ENCODE measurements at regions not wholly inside any gene's neighbourhood (a gene's known extent, or its start where the extent isn't known, plus 50 kb on each side); places are given as distances from the start of the nearest gene placed in this dataset.
"Not testable (repeated sequence)": the region's sequence is repeated elsewhere in the genome, so short reads cannot be mapped to it uniquely, and the experiment has no call there.

DNA sequence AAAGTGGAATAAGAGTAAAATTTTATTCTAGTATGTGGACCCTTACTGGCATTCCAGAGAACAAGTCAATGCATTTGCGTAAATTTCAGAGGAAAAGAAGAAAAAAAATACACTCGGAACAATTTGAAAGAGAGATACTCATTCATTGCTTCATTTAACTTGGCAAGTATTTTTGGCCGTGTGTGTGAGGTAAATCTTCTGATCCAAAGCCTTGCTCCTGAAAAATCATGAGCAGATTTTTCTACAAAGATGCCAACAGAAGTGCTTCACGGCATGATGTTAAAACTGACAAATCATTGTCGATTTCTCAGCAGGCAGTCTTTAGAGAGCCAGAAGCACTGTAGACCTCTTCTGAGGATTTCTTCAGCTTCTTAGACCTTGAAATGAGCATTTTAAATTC lies 194.0 kb downstream of the COX18 start:
- H3K4me2 ChIP-seq (ENCODE audit: low read length) = no peak overlapping the region
- H4K20me1 ChIP-seq (ENCODE audit: control insufficient read depth, insufficient read depth, low read depth, low read length) = no peaks in the 10 kb centered on the region
- H3K4me1 ChIP-seq (ENCODE audit: control insufficient read depth, low read length) = no peaks in the 10 kb centered on the region
- H3K4me3 ChIP-seq (ENCODE audit: low read length) = no peak overlapping the region
- no peaks in the 10 kb centered on the region for H3K9me2 ChIP-seq (replicated peaks; ENCODE audit: control insufficient read depth, low read length)
- H3K79me2 ChIP-seq (ENCODE audit: control insufficient read depth, low read length) = no peaks in the 10 kb centered on the region
- H3F3A ChIP-seq (ENCODE audit: control insufficient read depth, insufficient read depth) = no peaks in the 10 kb centered on the region
- H3K36me3 ChIP-seq (ENCODE audit: control insufficient read depth, low read length) = no peaks in the 10 kb centered on the region
- no peak overlapping the region for H3K27ac ChIP-seq (ENCODE audit: low read depth, low read length)
- no peaks in the 10 kb centered on the region for H3K9me3 ChIP-seq (ENCODE audit: control insufficient read depth, insufficient read depth, low read length)
- TF ChIP-seq, protein P1, sequence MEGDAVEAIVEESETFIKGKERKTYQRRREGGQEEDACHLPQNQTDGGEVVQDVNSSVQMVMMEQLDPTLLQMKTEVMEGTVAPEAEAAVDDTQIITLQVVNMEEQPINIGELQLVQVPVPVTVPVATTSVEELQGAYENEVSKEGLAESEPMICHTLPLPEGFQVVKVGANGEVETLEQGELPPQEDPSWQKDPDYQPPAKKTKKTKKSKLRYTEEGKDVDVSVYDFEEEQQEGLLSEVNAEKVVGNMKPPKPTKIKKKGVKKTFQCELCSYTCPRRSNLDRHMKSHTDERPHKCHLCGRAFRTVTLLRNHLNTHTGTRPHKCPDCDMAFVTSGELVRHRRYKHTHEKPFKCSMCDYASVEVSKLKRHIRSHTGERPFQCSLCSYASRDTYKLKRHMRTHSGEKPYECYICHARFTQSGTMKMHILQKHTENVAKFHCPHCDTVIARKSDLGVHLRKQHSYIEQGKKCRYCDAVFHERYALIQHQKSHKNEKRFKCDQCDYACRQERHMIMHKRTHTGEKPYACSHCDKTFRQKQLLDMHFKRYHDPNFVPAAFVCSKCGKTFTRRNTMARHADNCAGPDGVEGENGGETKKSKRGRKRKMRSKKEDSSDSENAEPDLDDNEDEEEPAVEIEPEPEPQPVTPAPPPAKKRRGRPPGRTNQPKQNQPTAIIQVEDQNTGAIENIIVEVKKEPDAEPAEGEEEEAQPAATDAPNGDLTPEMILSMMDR (IDR thresholded peaks at IDR 0.05; ENCODE audit: low read depth, low read length, poor library complexity, severe bottlenecking) = no peak
- no peak for TF ChIP-seq EZH2phosphoT487 (IDR thresholded peaks at IDR 0.05; ENCODE audit: borderline replicate concordance, low read length)
- no peaks in the 10 kb centered on the region for H3K27me3 ChIP-seq (ENCODE audit: control insufficient read depth, low read length)

DNA sequence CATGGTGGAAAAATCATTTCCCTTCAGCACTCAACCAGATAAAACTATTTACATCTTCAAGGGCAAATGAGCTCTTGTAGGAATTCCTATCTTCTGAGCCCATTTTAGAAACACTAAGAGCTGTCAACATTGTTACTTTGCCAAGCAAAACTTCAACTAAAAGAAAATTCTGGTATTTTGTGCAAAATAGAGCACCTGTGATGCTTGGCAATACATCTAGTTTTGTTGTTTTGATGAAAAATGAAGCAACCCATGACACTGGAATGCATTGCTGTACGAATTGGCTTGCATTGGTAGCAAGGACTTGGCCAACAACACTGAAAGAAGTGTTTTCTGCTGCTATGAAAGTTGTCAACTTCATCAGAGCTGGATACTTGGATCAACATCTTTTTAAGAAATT lies 194.4 kb downstream of the COX18 start:
- no peaks in the 10 kb centered on the region for H3K4me1 ChIP-seq (ENCODE audit: control insufficient read depth, low read length)
- TF ChIP-seq, protein P1 (IDR thresholded peaks at IDR 0.05; ENCODE audit: low read depth, low read length, poor library complexity, severe bottlenecking) = no peak
- TF ChIP-seq EZH2phosphoT487 (IDR thresholded peaks at IDR 0.05; ENCODE audit: borderline replicate concordance, low read length) = no peak
- no peaks in the 10 kb centered on the region for H3K36me3 ChIP-seq (ENCODE audit: control insufficient read depth, low read length)
- no peak overlapping the region for H3K4me2 ChIP-seq (ENCODE audit: low read length)
- H3K79me2 ChIP-seq (ENCODE audit: control insufficient read depth, low read length) = no peaks in the 10 kb centered on the region
- no peak overlapping the region for H3K4me3 ChIP-seq (ENCODE audit: low read length)
- no peaks in the 10 kb centered on the region for H4K20me1 ChIP-seq (ENCODE audit: control insufficient read depth, insufficient read depth, low read depth, low read length)
- no peaks in the 10 kb centered on the region for H3K9me2 ChIP-seq (replicated peaks; ENCODE audit: control insufficient read depth, low read length)
- no peaks in the 10 kb centered on the region for H3K27me3 ChIP-seq (ENCODE audit: control insufficient read depth, low read length)
- no peaks in the 10 kb centered on the region for H3F3A ChIP-seq (ENCODE audit: control insufficient read depth, insufficient read depth)
- H3K27ac ChIP-seq (ENCODE audit: low read depth, low read length) = no peak overlapping the region
- no peaks in the 10 kb centered on the region for H3K9me3 ChIP-seq (ENCODE audit: control insufficient read depth, insufficient read depth, low read length)

DNA sequence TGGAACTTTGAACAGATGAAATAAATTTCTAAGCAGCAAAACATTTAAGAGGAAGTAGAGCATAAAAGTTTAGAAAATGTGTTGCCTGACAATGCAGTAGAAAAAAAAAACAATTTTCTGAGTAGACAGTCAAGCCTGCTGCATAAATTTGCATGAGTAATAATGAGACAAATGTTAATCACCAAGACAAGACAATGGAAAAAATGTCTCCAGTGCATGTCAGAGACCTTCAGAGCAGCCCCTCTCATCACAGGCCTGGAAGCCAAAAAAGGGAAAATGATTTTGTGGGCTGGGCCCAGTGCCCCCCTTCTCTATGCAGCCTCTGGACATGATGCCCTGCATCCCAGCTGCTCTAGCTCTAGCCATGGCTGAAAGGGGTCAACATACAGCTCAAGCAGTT lies 204.6 kb downstream of the COX18 start:
- TF ChIP-seq, protein P1 (IDR thresholded peaks at IDR 0.05; ENCODE audit: low read depth, low read length, poor library complexity, severe bottlenecking) = no peak
- TF ChIP-seq EZH2phosphoT487 (IDR thresholded peaks at IDR 0.05; ENCODE audit: borderline replicate concordance, low read length) = no peak
- H4K20me1 ChIP-seq (ENCODE audit: control insufficient read depth, insufficient read depth, low read depth, low read length) = no peaks in the 10 kb centered on the region
- H3K4me2 ChIP-seq (ENCODE audit: low read length) = no peak overlapping the region
- no peak overlapping the region for H3K4me3 ChIP-seq (ENCODE audit: low read length)
- no peaks in the 10 kb centered on the region for H3F3A ChIP-seq (ENCODE audit: control insufficient read depth, insufficient read depth)
- H3K4me1 ChIP-seq (ENCODE audit: control insufficient read depth, low read length) = no peaks in the 10 kb centered on the region
- H3K36me3 ChIP-seq (ENCODE audit: control insufficient read depth, low read length) = no peaks in the 10 kb centered on the region
- no peaks in the 10 kb centered on the region for H3K27me3 ChIP-seq (ENCODE audit: control insufficient read depth, low read length)
- H3K27ac ChIP-seq (ENCODE audit: low read depth, low read length) = no peak overlapping the region
- no peaks in the 10 kb centered on the region for H3K79me2 ChIP-seq (ENCODE audit: control insufficient read depth, low read length)
- no peaks in the 10 kb centered on the region for H3K9me3 ChIP-seq (ENCODE audit: control insufficient read depth, insufficient read depth, low read length)
- no peaks in the 10 kb centered on the region for H3K9me2 ChIP-seq (replicated peaks; ENCODE audit: control insufficient read depth, low read length)

DNA sequence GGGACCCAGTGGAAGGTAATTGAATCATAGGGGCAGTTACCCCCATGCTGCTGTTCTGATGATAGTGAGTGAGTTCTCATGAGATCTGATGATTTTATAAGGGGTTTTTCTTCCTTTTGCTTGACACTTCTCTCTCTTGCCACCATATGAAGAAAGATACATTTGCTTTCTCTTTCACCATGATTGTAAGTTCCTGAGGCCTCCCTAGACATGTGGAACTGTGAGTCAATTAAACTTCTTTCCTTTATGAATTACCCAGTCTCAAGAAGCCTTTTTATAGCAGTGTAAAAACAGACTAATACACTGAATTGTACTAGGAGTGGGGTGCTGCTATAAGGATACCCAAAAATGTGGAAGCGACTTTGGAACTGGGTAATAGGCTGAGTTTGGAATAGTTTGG lies 205.2 kb downstream of the COX18 start:
- H3K4me3 ChIP-seq (ENCODE audit: low read length); H3K27ac ChIP-seq (ENCODE audit: low read depth, low read length); H3K27me3 ChIP-seq (ENCODE audit: control insufficient read depth, low read length); H3K4me2 ChIP-seq (ENCODE audit: low read length); H3K4me1 ChIP-seq (ENCODE audit: control insufficient read depth, low read length); H3K36me3 ChIP-seq (ENCODE audit: control insufficient read depth, low read length); H3K79me2 ChIP-seq (ENCODE audit: control insufficient read depth, low read length); H3F3A ChIP-seq (ENCODE audit: control insufficient read depth, insufficient read depth); H4K20me1 ChIP-seq (ENCODE audit: control insufficient read depth, insufficient read depth, low read depth, low read length); H3K9me2 ChIP-seq (replicated peaks; ENCODE audit: control insufficient read depth, low read length); H3K9me3 ChIP-seq (ENCODE audit: control insufficient read depth, insufficient read depth, low read length): not testable (repeated sequence)
